ENCODE measurements at regions not wholly inside any gene's neighbourhood (a gene's known extent, or its start where the extent isn't known, plus 50 kb on each side); places are given as distances from the start of the nearest gene placed in this dataset.

GRCh38 chr14:73774671-73775070 lies 60.5 kb upstream of the PNMA1 start:
- TF ChIP-seq POLR2A (IDR thresholded peaks at IDR 0.05), result no peak
- TF ChIP-seq CTCF (IDR thresholded peaks at IDR 0.05), result no peak
- TF ChIP-seq POLR2AphosphoS5 (IDR thresholded peaks at IDR 0.05; ENCODE audit: insufficient read depth in 1 of 2, low read depth in 1 of 2), result no peak

Data from vagina (tissue), 2 donors.